Spleen (tissue), 11 donors: ENCODE measurements at regions not wholly inside any gene's neighbourhood (a gene's known extent, or its start where the extent isn't known, plus 50 kb on each side); places are given as distances from the start of the nearest gene placed in this dataset.

Source experiments
- DNase-seq: peaks from one replicate; pipeline ENCODE4 v3.0.0-alpha.2; 2020
- H3K27ac ChIP-seq, 8 donors: fragments of 200-600 bp; sonication (generic) in 7 of 8; 1 replicate in 4 of 8; 2 replicates in 4 of 8; pipeline versions ENCODE4 v1.5.0 to v1.8.0; 2016 to 2021; ENCODE audit warnings: inconsistent platforms in 4 of 8, mild to moderate bottlenecking in 4 of 8, moderate library complexity in 1 of 8
- H3K27me3 ChIP-seq, 7 donors: fragments of 200-600 bp; sonication (generic) in 6 of 7; replicated peaks in 1 of 7; 1 replicate in 4 of 7; 2 replicates in 3 of 7; pipeline versions ENCODE4 v1.5.0 to v1.8.0; 2016 to 2021; ENCODE audit warnings: inconsistent platforms in 3 of 7, mild to moderate bottlenecking in 1 of 7
- H3K36me3 ChIP-seq, 6 donors: fragments of 200-600 bp; sonication (generic) in 5 of 6; 1 replicate in 4 of 6; 2 replicates in 2 of 6; pipeline versions ENCODE4 v1.5.0 to v1.8.0; 2016 to 2021; ENCODE audit warnings: inconsistent platforms in 2 of 6
- H3K4me1 ChIP-seq, 6 donors: fragments of 200-600 bp; sonication (generic) in 5 of 6; 1 replicate in 3 of 6; 2 replicates in 3 of 6; pipeline versions ENCODE4 v1.5.0 to v1.8.0; 2016 to 2021; ENCODE audit warnings: inconsistent platforms in 3 of 6
- H3K4me3 ChIP-seq, 8 donors: fragments of 200-600 bp; sonication (generic) in 7 of 8; 1 replicate in 4 of 8; 2 replicates in 4 of 8; pipeline versions ENCODE4 v1.5.0 to v1.8.0; 2016 to 2021; ENCODE audit warnings: inconsistent platforms in 4 of 8, mild to moderate bottlenecking in 4 of 8, moderate library complexity in 2 of 8
- H3K9me3 ChIP-seq, 8 donors: fragments of 200-600 bp; sonication (generic) in 7 of 8; 1 replicate in 4 of 8; 2 replicates in 4 of 8; pipeline versions ENCODE4 v1.5.0 to v1.8.0; 2016 to 2021; ENCODE audit warnings: inconsistent platforms in 4 of 8
- POLR2A ChIP-seq, 3 donors: fragments of 450-650 bp; IDR thresholded peaks; one replicate each; pipeline ENCODE4 v1.5.1; 2017; ENCODE audit warnings: antibody characterized with exemption in 3 of 3, mild to moderate bottlenecking in 1 of 3
- POLR2AphosphoS5 ChIP-seq, 3 donors: sonication (generic); formaldehyde crosslinking; IDR thresholded peaks; one replicate each; pipeline ENCODE4 v1.5.1; 2017; ENCODE audit warnings: antibody characterized with exemption in 3 of 3
- WGBS, 5 donors: extraction: QIAGEN DNeasy Blood & Tissue Kit in 3 of 5; methylation state at CpG; one replicate each; pipeline versions ENCODE4 v1.1.5 to v1.1.7; 2013 to 2018; 5-methylcytosine and 5-hydroxymethylcytosine counted together
- intact Hi-C: fragments of 100-400 bp; cut with DNase I; formaldehyde crosslinking; loops from one replicate; pipeline ENCODE4 v1.15.0; 2023; ENCODE audit warnings: low total_unique reads
- TF ChIP-seq, protein P1 (sequence below), 11 experiments: fragments of 200-600 bp in 7 of 11; fragments of 450-650 bp in 4 of 11; sonication (generic) in 4 of 11; IDR thresholded peaks in 8 of 11; conservative IDR thresholded peaks in 3 of 11; 1 replicate in 7 of 11; 2 replicates in 4 of 11; pipeline versions ENCODE4 v1.4.0 to v1.8.0; 2016 to 2021; ENCODE audit warnings: antibody characterized with exemption in 11 of 11, inconsistent platforms in 4 of 11, mild to moderate bottlenecking in 1 of 11
- donor health status: healthy with polysubstance abuse.
- donor health status: DM: no; HTN: no; CAD: no; lungs with moderate emphysema.
- donor health status: DM: no; HTN: no; CAD: no.
- donor health status: Bipolar disorder and iron deficiency.
- donor health status: healthy.
- donor health status: DM: no; HTN: no; CAD: no.
- donor health status: DM: yes; HTN: yes; CAD: no.

DNA sequence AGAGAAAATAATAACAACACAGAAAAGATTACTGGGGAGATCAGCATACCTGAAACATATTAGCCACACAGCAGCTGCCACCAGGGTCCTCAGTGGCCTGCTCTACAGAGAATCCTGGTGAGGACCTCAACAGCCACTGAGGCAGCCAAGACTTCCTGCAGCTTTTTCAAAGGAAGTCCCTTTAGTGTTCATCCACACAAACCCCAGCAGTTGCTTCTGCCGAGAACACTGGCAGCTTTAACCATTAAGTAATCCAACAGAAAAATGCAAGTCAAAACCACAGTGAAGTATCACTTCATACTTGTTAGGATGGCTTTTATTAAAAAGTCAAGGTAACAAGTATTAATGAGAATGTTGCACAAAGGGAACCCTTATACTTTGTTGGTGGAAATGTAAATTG lies 542.0 kb upstream of the GCFC2 start:
- Histone ChIP-seq H3K27me3 (no peaks in the 10 kb centered on the region), H3K27ac (no peak overlapping the region), H3K4me1 (no peaks in the 10 kb centered on the region), H3K36me3 (no peaks in the 10 kb centered on the region), H3K4me3 (no peak overlapping the region), H3K9me3 (peaks cover 0 to 3% (median 0%) of the 10 kb centered on the region in 8 donors)
- 40 to 56% (median 53%) methylated on average over 1 of the region's 1 CpG for WGBS, 5 donors
- no peak for TF ChIP-seq POLR2AphosphoS5 (IDR thresholded peaks at IDR 0.05)
- no peak for TF ChIP-seq POLR2A (IDR thresholded peaks at IDR 0.05)
- intact Hi-C loops, result no loop called here
- no peak for DNase-seq

DNA sequence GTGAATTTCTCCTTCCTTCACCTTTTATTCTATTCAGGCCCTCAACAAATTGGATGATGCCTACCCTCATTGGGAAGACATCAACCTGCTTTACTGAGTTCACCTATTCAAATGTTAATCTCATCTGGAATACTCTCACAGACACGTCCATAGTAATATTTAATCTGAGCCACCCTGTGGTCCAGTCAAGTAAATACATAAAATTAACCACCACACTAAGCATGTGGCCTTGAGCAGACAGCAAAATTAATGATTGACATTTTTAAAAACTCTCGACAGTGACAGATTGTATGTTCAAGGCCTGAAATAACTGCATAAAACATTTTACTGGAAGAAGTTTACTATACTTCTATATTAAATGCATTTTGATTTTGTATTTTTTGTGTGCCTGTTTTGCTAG lies 540.6 kb upstream of the GCFC2 start:
- no peaks in the 10 kb centered on the region for H3K9me3 ChIP-seq
- DNase-seq, result no peak
- H3K36me3 ChIP-seq, result no peaks in the 10 kb centered on the region
- no peak overlapping the region for H3K27ac ChIP-seq
- no peaks in the 10 kb centered on the region for H3K27me3 ChIP-seq
- TF ChIP-seq POLR2AphosphoS5 (IDR thresholded peaks at IDR 0.05) (no peak), POLR2A (IDR thresholded peaks at IDR 0.05) (no peak)
- TF ChIP-seq, protein P1, sequence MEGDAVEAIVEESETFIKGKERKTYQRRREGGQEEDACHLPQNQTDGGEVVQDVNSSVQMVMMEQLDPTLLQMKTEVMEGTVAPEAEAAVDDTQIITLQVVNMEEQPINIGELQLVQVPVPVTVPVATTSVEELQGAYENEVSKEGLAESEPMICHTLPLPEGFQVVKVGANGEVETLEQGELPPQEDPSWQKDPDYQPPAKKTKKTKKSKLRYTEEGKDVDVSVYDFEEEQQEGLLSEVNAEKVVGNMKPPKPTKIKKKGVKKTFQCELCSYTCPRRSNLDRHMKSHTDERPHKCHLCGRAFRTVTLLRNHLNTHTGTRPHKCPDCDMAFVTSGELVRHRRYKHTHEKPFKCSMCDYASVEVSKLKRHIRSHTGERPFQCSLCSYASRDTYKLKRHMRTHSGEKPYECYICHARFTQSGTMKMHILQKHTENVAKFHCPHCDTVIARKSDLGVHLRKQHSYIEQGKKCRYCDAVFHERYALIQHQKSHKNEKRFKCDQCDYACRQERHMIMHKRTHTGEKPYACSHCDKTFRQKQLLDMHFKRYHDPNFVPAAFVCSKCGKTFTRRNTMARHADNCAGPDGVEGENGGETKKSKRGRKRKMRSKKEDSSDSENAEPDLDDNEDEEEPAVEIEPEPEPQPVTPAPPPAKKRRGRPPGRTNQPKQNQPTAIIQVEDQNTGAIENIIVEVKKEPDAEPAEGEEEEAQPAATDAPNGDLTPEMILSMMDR (IDR thresholded peaks at IDR 0.05 in 8 of 11, conservative IDR thresholded peaks at IDR 0.05 in 3 of 11), result no peak
- no peaks in the 10 kb centered on the region for H3K4me1 ChIP-seq
- 61 to 75% (median 75%) methylated on average over 2 of the region's 2 CpGs for WGBS, 5 donors
- H3K4me3 ChIP-seq, result no peak overlapping the region
- intact Hi-C loops, result no loop called here

DNA sequence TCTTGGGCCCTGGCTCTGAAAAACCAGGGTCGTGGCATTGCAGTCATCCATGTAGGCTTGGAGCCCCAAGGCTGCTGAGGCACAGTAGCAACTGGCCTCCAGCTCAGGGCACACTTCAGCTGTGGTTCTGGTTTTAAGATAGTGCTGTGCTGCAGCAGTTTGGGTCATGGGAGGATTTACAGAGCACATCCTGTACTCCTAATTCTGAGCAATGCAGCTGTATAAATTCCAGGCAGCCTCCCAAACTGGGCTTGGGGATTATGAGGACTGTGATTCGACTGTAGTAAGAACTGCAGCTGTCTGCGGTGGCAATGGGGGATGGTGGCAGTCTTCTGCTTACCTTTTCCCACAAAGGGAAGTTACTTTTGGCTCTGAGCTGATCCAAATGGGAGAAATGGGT lies 536.3 kb upstream of the GCFC2 start:
- no peaks in the 10 kb centered on the region for H3K36me3 ChIP-seq
- H3K27me3 ChIP-seq, result no peaks in the 10 kb centered on the region
- no peak overlapping the region for H3K4me3 ChIP-seq
- TF ChIP-seq, protein P1 (IDR thresholded peaks at IDR 0.05 in 8 of 11, conservative IDR thresholded peaks at IDR 0.05 in 3 of 11), result no peak
- TF ChIP-seq POLR2A (IDR thresholded peaks at IDR 0.05) (no peak), POLR2AphosphoS5 (IDR thresholded peaks at IDR 0.05) (no peak)
- no peak overlapping the region for H3K27ac ChIP-seq
- no peaks in the 10 kb centered on the region for H3K4me1 ChIP-seq
- intact Hi-C loops, result no loop called here
- H3K9me3 ChIP-seq, result peaks cover 0 to 4% (median 0%) of the 10 kb centered on the region in 8 donors
- DNase-seq, result no peak
- WGBS, 5 donors, result 66 to 87% (median 74%) methylated on average over 3 of the region's 3 CpGs

GRCh38 chr2:76211991-76212985 lies 501.6 kb upstream of the GCFC2 start:
- Histone ChIP-seq H3K9me3 (no peaks in the 10 kb centered on the region), H3K4me1 (no peaks in the 10 kb centered on the region), H3K27me3 (no peaks in the 10 kb centered on the region), H3K36me3 (no peaks in the 10 kb centered on the region), H3K4me3 (no peak overlapping the region), H3K27ac (no peak overlapping the region)
- WGBS, 5 donors, result 63 to 71% (median 66%) methylated on average over 5 of the region's 5 CpGs
- intact Hi-C loops, result no loop called here
- no peak for TF ChIP-seq POLR2A (IDR thresholded peaks at IDR 0.05)
- TF ChIP-seq, protein P1 (IDR thresholded peaks at IDR 0.05 in 8 of 11, conservative IDR thresholded peaks at IDR 0.05 in 3 of 11), result no peak
- no peak for TF ChIP-seq POLR2AphosphoS5 (IDR thresholded peaks at IDR 0.05)
- DNase-seq, result no peak
